Naive thymus-derived CD4-positive, alpha-beta T cell (primary cell): ENCODE measurements at regions not wholly inside any gene's neighbourhood (a gene's known extent, or its start where the extent isn't known, plus 50 kb on each side); places are given as distances from the start of the nearest gene placed in this dataset.

Experiments
- ATAC-seq: fragments of 150-1000 bp; cut with Tn5 transposase; 2 replicates; pipeline ENCODE4 v1.10.0; 2021; ENCODE audit warnings: mild to moderate bottlenecking, moderate library complexity
- CTCF ChIA-PET: fragments of 350-600 bp; sonication (Branson Sonifier 250); formaldehyde crosslinking; loops from one replicate; lab custom pipeline; 2021; ENCODE audit warnings: antibody characterized with exemption; lab: Charles Lee
- POLR2A ChIA-PET: fragments of 350-600 bp; sonication (Branson Sonifier 250); formaldehyde crosslinking; loops from one replicate; lab custom pipeline; 2021; ENCODE audit warnings: antibody characterized with exemption, inconsistent platforms; lab: Charles Lee
- DNase-seq, 9 donors: peaks; one replicate each; pipeline versions ENCODE4 v3.0.0 to v3.0.0-alpha.2; 2020 to 2022; ENCODE audit warnings: mixed read lengths in 1 of 9
- H3K27ac ChIP-seq: one replicate; pipeline ENCODE4 v1.7.0; 2013; ENCODE audit warnings: mild to moderate bottlenecking, low read depth, low read length, moderate library complexity
- H3K27me3 ChIP-seq, 2 donors: one replicate each; pipeline ENCODE4 v1.7.0; 2013; ENCODE audit warnings: low read length in 2 of 2, mild to moderate bottlenecking in 2 of 2, moderate library complexity in 2 of 2; ENCODE audit not compliant: control insufficient read depth in 2 of 2, insufficient read depth in 2 of 2
- H3K36me3 ChIP-seq, 3 experiments: 1 replicate in 2 of 3; 2 replicates in 1 of 3; pipeline ENCODE4 v1.7.0; 2013; ENCODE audit warnings: low read length in 3 of 3, mild to moderate bottlenecking in 3 of 3, moderate library complexity in 1 of 3; ENCODE audit not compliant: insufficient read depth in 3 of 3, control insufficient read depth in 2 of 3
- H3K4me1 ChIP-seq, 2 donors: one replicate each; pipeline ENCODE4 v1.7.0; 2013; ENCODE audit warnings: low read length in 2 of 2, mild to moderate bottlenecking in 2 of 2, moderate library complexity in 1 of 2; ENCODE audit not compliant: control insufficient read depth in 2 of 2, insufficient read depth in 2 of 2
- H3K4me3 ChIP-seq: 2 replicates; pipeline ENCODE4 v1.7.0; 2013; ENCODE audit warnings: mild to moderate bottlenecking, low read length
- H3K9me3 ChIP-seq, 3 experiments: 1 replicate in 2 of 3; 2 replicates in 1 of 3; pipeline ENCODE4 v1.7.0; 2013; ENCODE audit warnings: low read length in 3 of 3; ENCODE audit not compliant: control insufficient read depth in 2 of 3
- H3K27ac Mint-ChIP-seq, 9 donors: one replicate each; pipeline ENCODE4 v1.8.0; 2020 to 2022; ENCODE audit warnings: mixed read lengths in 9 of 9, mild to moderate bottlenecking in 8 of 9, moderate library complexity in 5 of 9, inconsistent platforms in 2 of 9
- H3K27me3 Mint-ChIP-seq, 5 donors: one replicate each; pipeline ENCODE4 v1.8.0; 2021 to 2022; ENCODE audit warnings: mixed read lengths in 5 of 5, mild to moderate bottlenecking in 1 of 5
- H3K36me3 Mint-ChIP-seq, 5 donors: one replicate each; pipeline ENCODE4 v1.8.0; 2020 to 2022; ENCODE audit warnings: mixed read lengths in 5 of 5, mild to moderate bottlenecking in 3 of 5, inconsistent platforms in 1 of 5
- H3K4me1 Mint-ChIP-seq, 7 donors: one replicate each; pipeline ENCODE4 v1.8.0; 2020 to 2022; ENCODE audit warnings: mixed read lengths in 7 of 7, mild to moderate bottlenecking in 3 of 7, inconsistent platforms in 1 of 7
- H3K4me3 Mint-ChIP-seq, 10 donors: one replicate each; pipeline ENCODE4 v1.8.0; 2020 to 2022; ENCODE audit warnings: mild to moderate bottlenecking in 10 of 10, mixed read lengths in 10 of 10, moderate library complexity in 6 of 10, inconsistent platforms in 2 of 10
- H3K9me3 Mint-ChIP-seq, 11 donors: one replicate each; pipeline ENCODE4 v1.8.0; 2020 to 2022; ENCODE audit warnings: mixed read lengths in 11 of 11, mild to moderate bottlenecking in 4 of 11, inconsistent platforms in 1 of 11, moderate library complexity in 1 of 11
- intact Hi-C, 2 donors: fragments of 100-400 bp; cut with micrococcal nuclease; formaldehyde crosslinking; loops; one replicate each; pipeline ENCODE4 v1.15.1; 2023

- H3K36me3 ChIP-seq = no peaks in the 10 kb centered on the region
- H3K4me3 ChIP-seq = no peak overlapping the region
- DNase-seq (no peak), ATAC-seq (no peak)
- H3K27me3 ChIP-seq = no peaks in the 10 kb centered on the region
- H3K27ac ChIP-seq = no peak overlapping the region
- peaks cover 0 to 38% (median 0%) of the 10 kb centered on the region in 3 experiments for H3K9me3 ChIP-seq
- ChIA-PET POLR2A (no interaction called here), CTCF (no interaction called here)
- Mint-ChIP-seq H3K27me3 (no peaks in the 10 kb centered on the region), H3K27ac (no peak overlapping the region), H3K4me1 (no peaks in the 10 kb centered on the region), H3K9me3 (peaks cover 10 to 67% (median 28%) of the 10 kb centered on the region in 11 donors), H3K36me3 (peaks cover 0 to 11% (median 0%) of the 10 kb centered on the region in 5 donors), H3K4me3 (no peak overlapping the region)
- intact Hi-C loops = no loop called here
- no peaks in the 10 kb centered on the region for H3K4me1 ChIP-seq
Observed at GRCh38 chr7:63070696-63071095, 928.0 kb upstream of the ZNF722 start.

GRCh38 chr7:63071396-63071795 lies 927.3 kb upstream of the ZNF722 start:
- CTCF ChIA-PET = no interaction called here

GRCh38 chr7:63071920-63072319 lies 926.7 kb upstream of the ZNF722 start:
- ChIA-PET CTCF (no interaction called here), POLR2A (no interaction called here)
- Histone ChIP-seq H3K36me3 (no peaks in the 10 kb centered on the region), H3K4me1 (no peaks in the 10 kb centered on the region), H3K27ac (no peak overlapping the region), H3K27me3 (no peaks in the 10 kb centered on the region), H3K4me3 (no peak overlapping the region), H3K9me3 (peaks cover 0 to 40% (median 0%) of the 10 kb centered on the region in 3 experiments)
- DNase-seq (no peak), ATAC-seq (no peak)
- Mint-ChIP-seq H3K27ac (no peak overlapping the region), H3K4me3 (no peak overlapping the region), H3K9me3 (peaks cover 12 to 69% (median 27%) of the 10 kb centered on the region in 11 donors), H3K27me3 (no peaks in the 10 kb centered on the region), H3K4me1 (no peaks in the 10 kb centered on the region), H3K36me3 (peaks cover 0 to 8% (median 0%) of the 10 kb centered on the region in 5 donors)
- intact Hi-C loops = no loop called here

More at GRCh38 chr7:63071396-63071795, 927.3 kb upstream of the ZNF722 start:
- no peak overlapping the region for H3K4me3 Mint-ChIP-seq
- H3K27me3 Mint-ChIP-seq = no peaks in the 10 kb centered on the region
- Histone ChIP-seq H3K36me3 (no peaks in the 10 kb centered on the region), H3K4me3 (no peak overlapping the region), H3K4me1 (no peaks in the 10 kb centered on the region), H3K27me3 (no peaks in the 10 kb centered on the region), H3K27ac (no peak overlapping the region), H3K9me3 (peaks cover 0 to 40% (median 0%) of the 10 kb centered on the region in 3 experiments)
- H3K36me3 Mint-ChIP-seq = peaks cover 0 to 8% (median 0%) of the 10 kb centered on the region in 5 donors
- POLR2A ChIA-PET = no interaction called here
- ATAC-seq (no peak), DNase-seq (no peak)
- H3K9me3 Mint-ChIP-seq = peaks cover 10 to 69% (median 27%) of the 10 kb centered on the region in 11 donors
- no peak overlapping the region for H3K27ac Mint-ChIP-seq
- no peaks in the 10 kb centered on the region for H3K4me1 Mint-ChIP-seq
- intact Hi-C loops = no loop called here

GRCh38 chr7:63072806-63073205 lies 925.8 kb upstream of the ZNF722 start:
- H3K4me3 ChIP-seq = no peak overlapping the region
- DNase-seq (no peak), ATAC-seq (no peak)
- intact Hi-C loops = no loop called here
- ChIA-PET CTCF (no interaction called here), POLR2A (no interaction called here)
- peaks cover 12 to 66% (median 30%) of the 10 kb centered on the region in 11 donors for H3K9me3 Mint-ChIP-seq
- peaks cover 0 to 43% (median 0%) of the 10 kb centered on the region in 3 experiments for H3K9me3 ChIP-seq
- no peaks in the 10 kb centered on the region for H3K36me3 ChIP-seq
- no peak overlapping the region for H3K27ac ChIP-seq
- no peaks in the 10 kb centered on the region for H3K27me3 ChIP-seq
- no peak overlapping the region for H3K27ac Mint-ChIP-seq
- no peaks in the 10 kb centered on the region for H3K4me1 ChIP-seq
- no peaks in the 10 kb centered on the region for H3K4me1 Mint-ChIP-seq
- no peak overlapping the region for H3K4me3 Mint-ChIP-seq
- no peaks in the 10 kb centered on the region for H3K27me3 Mint-ChIP-seq
- H3K36me3 Mint-ChIP-seq = peaks cover 0 to 8% (median 0%) of the 10 kb centered on the region in 5 donors

GRCh38 chr7:63073286-63073685 lies 925.4 kb upstream of the ZNF722 start:
- ATAC-seq (no peak), DNase-seq (no peak)
- no peak overlapping the region for H3K27ac Mint-ChIP-seq
- peaks cover 12 to 68% (median 31%) of the 10 kb centered on the region in 11 donors for H3K9me3 Mint-ChIP-seq
- no peak overlapping the region for H3K4me3 ChIP-seq
- peaks cover 0 to 8% (median 0%) of the 10 kb centered on the region in 5 donors for H3K36me3 Mint-ChIP-seq
- ChIA-PET CTCF (no interaction called here), POLR2A (no interaction called here)
- no peaks in the 10 kb centered on the region for H3K27me3 Mint-ChIP-seq
- no peak overlapping the region for H3K4me3 Mint-ChIP-seq
- intact Hi-C loops = no loop called here
- H3K36me3 ChIP-seq = no peaks in the 10 kb centered on the region
- no peak overlapping the region for H3K27ac ChIP-seq
- H3K4me1 ChIP-seq = no peaks in the 10 kb centered on the region
- H3K9me3 ChIP-seq = peaks cover 0 to 48% (median 0%) of the 10 kb centered on the region in 3 experiments
- H3K4me1 Mint-ChIP-seq = no peaks in the 10 kb centered on the region
- H3K27me3 ChIP-seq = no peaks in the 10 kb centered on the region

GRCh38 chr7:63073736-63074135 lies 924.9 kb upstream of the ZNF722 start:
- Mint-ChIP-seq H3K27ac (no peak overlapping the region), H3K4me3 (no peak overlapping the region), H3K4me1 (no peaks in the 10 kb centered on the region), H3K27me3 (no peaks in the 10 kb centered on the region), H3K36me3 (peaks cover 0 to 8% (median 3%) of the 10 kb centered on the region in 5 donors), H3K9me3 (peaks cover 10 to 69% (median 29%) of the 10 kb centered on the region in 11 donors)
- H3K4me3 ChIP-seq = no peak overlapping the region
- peaks cover 0 to 52% (median 0%) of the 10 kb centered on the region in 3 experiments for H3K9me3 ChIP-seq
- no peaks in the 10 kb centered on the region for H3K27me3 ChIP-seq
- DNase-seq = no peak
- no peaks in the 10 kb centered on the region for H3K4me1 ChIP-seq
- H3K36me3 ChIP-seq = no peaks in the 10 kb centered on the region
- intact Hi-C loops = no loop called here
- POLR2A ChIA-PET = no interaction called here
- H3K27ac ChIP-seq = no peak overlapping the region
- ATAC-seq = no peak
- CTCF ChIA-PET = no interaction called here

- Histone ChIP-seq H3K4me3 (no peak overlapping the region), H3K27me3 (no peaks in the 10 kb centered on the region), H3K36me3 (no peaks in the 10 kb centered on the region), H3K9me3 (peaks cover 0 to 50% (median 0%) of the 10 kb centered on the region in 3 experiments), H3K27ac (no peak overlapping the region), H3K4me1 (no peaks in the 10 kb centered on the region)
- no peaks in the 10 kb centered on the region for H3K27me3 Mint-ChIP-seq
- ATAC-seq (no peak), DNase-seq (no peak)
- intact Hi-C loops = no loop called here
- ChIA-PET CTCF (no interaction called here), POLR2A (no interaction called here)
- no peak overlapping the region for H3K4me3 Mint-ChIP-seq
- peaks cover 0 to 80% (median 23%) of the 10 kb centered on the region in 11 donors for H3K9me3 Mint-ChIP-seq
- no peaks in the 10 kb centered on the region for H3K4me1 Mint-ChIP-seq
- H3K36me3 Mint-ChIP-seq = peaks cover 0 to 6% (median 0%) of the 10 kb centered on the region in 5 donors
- no peak overlapping the region for H3K27ac Mint-ChIP-seq
Observed at GRCh38 chr7:63077841-63078240, 920.8 kb upstream of the ZNF722 start.
